ENCODE measurements at regions not wholly inside any gene's neighbourhood (a gene's known extent, or its start where the extent isn't known, plus 50 kb on each side); places are given as distances from the start of the nearest gene placed in this dataset.
"Not testable (repeated sequence)": the region's sequence is repeated elsewhere in the genome, so short reads cannot be mapped to it uniquely, and the experiment has no call there.

DNA sequence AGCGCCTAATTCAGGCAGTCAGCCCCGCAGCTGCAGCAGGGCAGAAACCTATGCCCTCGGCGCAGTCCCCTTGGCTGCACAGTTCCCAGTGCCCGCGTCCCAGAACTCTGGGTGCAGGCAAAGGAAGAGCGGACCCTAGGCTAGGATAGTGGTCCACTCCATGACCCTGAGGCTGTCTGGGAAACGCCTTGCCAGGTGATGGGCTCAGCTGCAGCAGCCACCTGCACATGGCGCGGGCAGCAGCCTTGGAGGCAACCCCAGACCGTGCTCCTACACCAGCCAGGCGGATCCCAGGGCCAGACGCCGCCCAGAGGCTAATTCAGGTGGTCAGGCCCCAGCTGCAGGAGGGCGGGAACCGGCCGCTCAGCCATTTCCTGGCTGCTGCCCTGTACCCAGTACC, 83.0 kb downstream of the POTEC start:
- H3K4me1 ChIP-seq (ENCODE audit: control insufficient read depth, insufficient read depth, low read length); H3K9me3 ChIP-seq (ENCODE audit: control insufficient read depth, insufficient read depth, low read depth, low read length); H3K27ac ChIP-seq (ENCODE audit: extremely low read depth, low read depth, low read length); CTCF ChIA-PET; H3K4me3 ChIP-seq (ENCODE audit: low read depth, low read length); H3K36me3 ChIP-seq (ENCODE audit: control insufficient read depth in 2 of 2, insufficient read depth in 1 of 2, low read length in 2 of 2); POLR2A ChIA-PET: not testable (repeated sequence)

DNA sequence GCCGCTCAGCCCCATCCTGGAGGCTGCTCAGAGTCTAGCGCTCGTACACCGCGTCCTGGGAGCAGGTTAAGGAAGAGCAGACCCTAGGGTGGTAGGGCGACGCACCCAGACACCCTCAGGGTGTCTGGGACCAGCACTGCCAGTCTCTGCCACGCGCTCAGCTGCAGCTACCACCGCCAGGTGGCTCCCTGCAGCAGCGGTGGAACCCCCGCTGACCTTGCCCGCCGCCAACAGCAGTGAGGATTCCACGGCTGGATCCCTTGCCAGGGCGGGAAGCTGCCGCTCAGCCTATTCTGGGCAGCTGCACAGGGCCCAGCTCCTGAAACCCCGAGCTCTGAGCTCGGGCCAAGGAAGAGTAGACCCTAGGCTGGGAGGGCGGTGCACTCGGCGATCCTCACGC, 83.6 kb downstream of the POTEC start:
- H3K4me3 ChIP-seq (ENCODE audit: low read depth, low read length); H3K27ac ChIP-seq (ENCODE audit: extremely low read depth, low read depth, low read length); CTCF ChIA-PET; H3K9me3 ChIP-seq (ENCODE audit: control insufficient read depth, insufficient read depth, low read depth, low read length); H3K36me3 ChIP-seq (ENCODE audit: control insufficient read depth in 2 of 2, insufficient read depth in 1 of 2, low read length in 2 of 2); H3K4me1 ChIP-seq (ENCODE audit: control insufficient read depth, insufficient read depth, low read length); POLR2A ChIA-PET: not testable (repeated sequence)

DNA sequence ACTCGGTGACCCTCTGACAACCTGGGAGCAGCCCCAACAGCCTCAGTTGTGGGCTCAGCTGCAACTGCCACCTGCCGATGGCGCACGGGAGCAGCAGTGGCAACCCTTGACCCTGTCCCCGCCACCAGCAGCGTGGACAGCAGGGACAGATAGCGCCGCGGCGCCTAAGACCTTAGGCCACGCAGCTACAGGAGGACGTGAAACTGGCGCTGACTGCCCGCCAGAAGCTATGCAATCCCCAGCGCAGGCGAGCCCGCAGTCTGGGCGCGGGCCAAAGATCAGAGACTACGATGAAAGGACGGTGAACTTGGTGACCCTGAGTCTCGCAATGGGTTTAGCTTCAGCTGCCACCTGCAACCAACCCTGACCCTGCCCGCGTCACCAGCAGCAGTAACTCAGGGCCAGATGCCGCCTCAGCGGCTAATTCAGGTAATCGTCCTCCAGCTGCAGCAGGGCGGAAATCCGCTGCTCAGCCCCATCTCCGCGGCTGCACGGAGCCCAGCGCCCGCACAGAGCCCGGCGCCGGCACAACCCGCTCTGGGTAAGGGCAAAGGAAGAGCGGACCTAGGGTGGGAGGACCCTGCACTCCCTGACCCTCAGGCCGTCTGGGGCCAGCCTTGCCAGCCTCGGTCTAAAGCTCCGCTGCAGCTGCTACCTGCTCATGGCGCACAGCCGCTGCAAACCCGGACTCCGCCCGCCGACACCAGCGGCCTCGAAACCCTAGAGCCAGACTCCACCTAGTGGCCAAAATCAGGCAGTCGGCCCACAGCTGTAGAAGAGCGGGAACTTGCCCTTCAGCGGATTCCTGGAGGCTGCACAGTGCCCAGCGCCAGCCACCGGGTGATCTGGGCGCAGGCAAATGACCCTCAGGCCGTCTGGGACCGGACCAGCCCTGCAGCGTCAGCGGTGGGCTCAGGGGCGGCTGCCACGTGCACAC, 85.1 kb downstream of the POTEC start:
- TF ChIP-seq ZBTB8A (tag by site-specific recombination; IDR thresholded peaks at IDR 0.05) (0 out of 2 replicates have a peak, but pooled peaks have one; percentile 39), ZNF654 (tag by site-specific recombination; IDR thresholded peaks at IDR 0.05; ENCODE audit: low read depth) (peak; percentile 44)
- H3K27ac ChIP-seq (ENCODE audit: extremely low read depth, low read depth, low read length); CTCF ChIA-PET; H3K4me1 ChIP-seq (ENCODE audit: control insufficient read depth, insufficient read depth, low read length); POLR2A ChIA-PET; H3K36me3 ChIP-seq (ENCODE audit: control insufficient read depth in 2 of 2, insufficient read depth in 1 of 2, low read length in 2 of 2); H3K9me3 ChIP-seq (ENCODE audit: control insufficient read depth, insufficient read depth, low read depth, low read length); H3K4me3 ChIP-seq (ENCODE audit: low read depth, low read length): not testable (repeated sequence)

DNA sequence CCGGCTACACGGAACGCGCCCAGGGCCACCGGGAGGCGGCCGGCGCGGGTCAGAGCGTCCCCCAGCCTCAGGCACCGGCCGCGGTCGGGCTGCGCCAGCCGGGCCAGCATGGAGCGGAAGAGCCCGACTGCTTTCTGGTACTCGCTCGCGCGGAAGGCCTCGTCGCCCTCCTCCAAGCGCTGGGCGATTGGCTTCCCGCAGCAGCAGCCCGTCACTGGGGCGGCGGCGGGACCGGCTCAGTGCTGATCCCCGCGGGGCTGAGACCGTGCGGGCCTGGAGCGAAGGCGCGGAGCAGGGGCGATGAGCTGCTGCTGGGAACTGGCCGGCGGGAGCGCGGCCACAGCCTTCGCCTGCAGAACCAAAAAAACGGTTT, 92.8 kb downstream of the POTEC start:
- H3K36me3 ChIP-seq (ENCODE audit: control insufficient read depth in 2 of 2, insufficient read depth in 1 of 2, low read length in 2 of 2); H3K27ac ChIP-seq (ENCODE audit: extremely low read depth, low read depth, low read length); POLR2A ChIA-PET; CTCF ChIA-PET; H3K4me1 ChIP-seq (ENCODE audit: control insufficient read depth, insufficient read depth, low read length); H3K9me3 ChIP-seq (ENCODE audit: control insufficient read depth, insufficient read depth, low read depth, low read length): not testable (repeated sequence)
- peak overlapping the region; percentile 24 for H3K4me3 ChIP-seq (ENCODE audit: low read depth, low read length)

- H3K9me3 ChIP-seq (ENCODE audit: control insufficient read depth, insufficient read depth, low read depth, low read length); H3K36me3 ChIP-seq (ENCODE audit: control insufficient read depth in 2 of 2, insufficient read depth in 1 of 2, low read length in 2 of 2); POLR2A ChIA-PET; H3K4me1 ChIP-seq (ENCODE audit: control insufficient read depth, insufficient read depth, low read length); H3K27ac ChIP-seq (ENCODE audit: extremely low read depth, low read depth, low read length); CTCF ChIA-PET: not testable (repeated sequence)
- H3K4me3 ChIP-seq (ENCODE audit: low read depth, low read length), result peak overlapping the region; percentile 12; the same call in 1 of the 2 replicates
These were observed 93.3 kb downstream of the POTEC start for GRCh38 chr18:14449995-14450636.

DNA sequence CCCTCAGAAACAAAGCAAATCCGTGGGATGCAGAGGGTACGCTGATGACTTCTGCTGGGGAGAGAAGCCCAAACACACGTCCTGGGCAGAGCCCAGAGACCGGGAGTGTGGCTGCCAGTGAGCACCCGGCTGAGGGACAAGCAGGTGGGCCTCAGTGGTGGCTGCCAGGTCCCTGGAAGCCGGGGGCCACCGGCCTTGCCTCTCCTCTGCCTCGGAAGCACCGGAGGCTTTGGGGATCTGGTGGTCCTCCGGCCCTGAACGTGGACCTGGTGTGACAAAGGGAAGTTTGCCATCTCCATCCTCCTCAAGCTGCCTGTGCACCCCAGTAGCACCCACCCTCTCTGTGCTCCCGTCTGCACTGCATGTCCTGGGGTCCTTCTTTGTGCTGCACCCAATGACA, 94.3 kb downstream of the POTEC start:
- H3K4me3 ChIP-seq (ENCODE audit: low read depth, low read length); POLR2A ChIA-PET; H3K4me1 ChIP-seq (ENCODE audit: control insufficient read depth, insufficient read depth, low read length); H3K9me3 ChIP-seq (ENCODE audit: control insufficient read depth, insufficient read depth, low read depth, low read length); H3K36me3 ChIP-seq (ENCODE audit: control insufficient read depth in 2 of 2, insufficient read depth in 1 of 2, low read length in 2 of 2); CTCF ChIA-PET; H3K27ac ChIP-seq (ENCODE audit: extremely low read depth, low read depth, low read length): not testable (repeated sequence)

GRCh38 chr18:14447715-14448114, 95.7 kb downstream of the POTEC start:
- H3K4me1 ChIP-seq (ENCODE audit: control insufficient read depth, insufficient read depth, low read length); H3K36me3 ChIP-seq (ENCODE audit: control insufficient read depth in 2 of 2, insufficient read depth in 1 of 2, low read length in 2 of 2); H3K9me3 ChIP-seq (ENCODE audit: control insufficient read depth, insufficient read depth, low read depth, low read length); H3K4me3 ChIP-seq (ENCODE audit: low read depth, low read length); H3K27ac ChIP-seq (ENCODE audit: extremely low read depth, low read depth, low read length); POLR2A ChIA-PET; CTCF ChIA-PET: not testable (repeated sequence)

GRCh38 chr18:14435460-14435859, 107.9 kb downstream of the POTEC start:
- CTCF ChIA-PET; H3K4me1 ChIP-seq (ENCODE audit: control insufficient read depth, insufficient read depth, low read length): not testable (repeated sequence)

GRCh38 chr18:14432371-14432770, 111.0 kb downstream of the POTEC start:
- H3K4me1 ChIP-seq (ENCODE audit: control insufficient read depth, insufficient read depth, low read length); CTCF ChIA-PET; H3K9me3 ChIP-seq (ENCODE audit: control insufficient read depth, insufficient read depth, low read depth, low read length); POLR2A ChIA-PET; H3K36me3 ChIP-seq (ENCODE audit: control insufficient read depth in 2 of 2, insufficient read depth in 1 of 2, low read length in 2 of 2); H3K4me3 ChIP-seq (ENCODE audit: low read depth, low read length): not testable (repeated sequence)
- H3K27ac ChIP-seq (ENCODE audit: extremely low read depth, low read depth, low read length), result 0 out of 2 replicates have a peak overlapping the region, but pooled peaks have one; percentile 24

More at GRCh38 chr18:14435460-14435859, 107.9 kb downstream of the POTEC start:
- H3K9me3 ChIP-seq (ENCODE audit: control insufficient read depth, insufficient read depth, low read depth, low read length); H3K4me3 ChIP-seq (ENCODE audit: low read depth, low read length); H3K36me3 ChIP-seq (ENCODE audit: control insufficient read depth in 2 of 2, insufficient read depth in 1 of 2, low read length in 2 of 2); POLR2A ChIA-PET; H3K27ac ChIP-seq (ENCODE audit: extremely low read depth, low read depth, low read length): not testable (repeated sequence)

DNA sequence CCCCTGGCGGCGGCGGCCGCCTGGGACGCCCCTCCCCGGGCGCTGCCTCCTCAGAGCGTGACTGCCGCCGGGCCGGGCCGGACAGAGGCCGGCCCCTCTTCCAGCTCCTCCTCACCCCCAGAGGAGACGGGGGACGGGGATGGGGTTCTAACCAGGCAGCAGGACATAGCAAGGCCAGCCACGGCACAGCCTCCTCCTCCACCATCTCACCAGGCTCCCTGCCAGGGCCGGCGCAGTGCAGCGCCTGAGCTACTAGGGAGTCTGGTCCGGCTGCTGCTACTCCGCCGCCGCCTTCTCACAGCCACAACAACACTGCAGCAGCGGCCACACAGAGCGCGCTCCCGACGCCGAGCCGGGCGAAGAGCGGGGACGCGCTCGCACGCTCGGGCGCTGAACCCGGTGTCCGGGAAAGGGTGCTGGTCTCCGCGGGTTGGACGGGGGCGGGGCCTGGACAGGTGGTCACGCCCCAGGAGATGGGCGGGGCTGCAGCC, 112.3 kb downstream of the POTEC start:
- H3K9me3 ChIP-seq (ENCODE audit: control insufficient read depth, insufficient read depth, low read depth, low read length); H3K4me1 ChIP-seq (ENCODE audit: control insufficient read depth, insufficient read depth, low read length); POLR2A ChIA-PET; H3K27ac ChIP-seq (ENCODE audit: extremely low read depth, low read depth, low read length); CTCF ChIA-PET; H3K36me3 ChIP-seq (ENCODE audit: control insufficient read depth in 2 of 2, insufficient read depth in 1 of 2, low read length in 2 of 2): not testable (repeated sequence)
- H3K4me3 ChIP-seq (ENCODE audit: low read depth, low read length), result peak overlapping the region; percentile 29

- H3K4me3 ChIP-seq (ENCODE audit: low read depth, low read length); H3K4me1 ChIP-seq (ENCODE audit: control insufficient read depth, insufficient read depth, low read length); POLR2A ChIA-PET; H3K27ac ChIP-seq (ENCODE audit: extremely low read depth, low read depth, low read length); CTCF ChIA-PET; H3K9me3 ChIP-seq (ENCODE audit: control insufficient read depth, insufficient read depth, low read depth, low read length); H3K36me3 ChIP-seq (ENCODE audit: control insufficient read depth in 2 of 2, insufficient read depth in 1 of 2, low read length in 2 of 2): not testable (repeated sequence)
These were observed 127.6 kb downstream of the POTEC start for GRCh38 chr18:14415806-14416205.
